HL-60 (cell line): ENCODE measurements at regions not wholly inside any gene's neighbourhood (a gene's known extent, or its start where the extent isn't known, plus 50 kb on each side); places are given as distances from the start of the nearest gene placed in this dataset.
"Not testable (repeated sequence)": the region's sequence is repeated elsewhere in the genome, so short reads cannot be mapped to it uniquely, and the experiment has no call there.

Experiments
- DNase-seq, 2 experiments: peaks; one replicate each; pipeline ENCODE4 v3.0.0-alpha.2; 2010 to 2020; ENCODE audit warnings: low read depth in 1 of 2, low spot score in 1 of 2
- H3K27ac ChIP-seq: fragments of 250-450 bp; sonication (Bioruptor Pico); replicated peaks from 2 replicates; pipeline ENCODE4 v1.5.1; 2020; ENCODE audit warnings: mild to moderate bottlenecking, moderate library complexity
- H3K27me3 ChIP-seq: fragments of 250-450 bp; sonication (Bioruptor Pico); 2 replicates; pipeline ENCODE4 v1.5.1; 2021; ENCODE audit warnings: mild to moderate bottlenecking, moderate library complexity; ENCODE audit not compliant: insufficient read depth, poor library complexity, severe bottlenecking
- H3K4me3 ChIP-seq: replicated peaks from 2 replicates; pipeline ENCODE4 v1.5.1; 2011; ENCODE audit warnings: mild to moderate bottlenecking, control low read depth, low read length; ENCODE audit not compliant: insufficient read depth
- GABPA ChIP-seq: IDR thresholded peaks from 2 replicates; pipeline ENCODE4 v1.6.1; 2012; ENCODE audit warnings: low read depth
- POLR2AphosphoS5 ChIP-seq: IDR thresholded peaks from 2 replicates; pipeline ENCODE4 v1.6.1; 2012; ENCODE audit warnings: low read depth
- REST ChIP-seq: IDR thresholded peaks from 2 replicates; pipeline ENCODE4 v1.6.1; 2012; ENCODE audit warnings: low read depth; ENCODE audit not compliant: insufficient replicate concordance
- SPI1 ChIP-seq: IDR thresholded peaks from 2 replicates; pipeline ENCODE4 v1.6.1; 2012; ENCODE audit warnings: low read depth, mild to moderate bottlenecking, borderline replicate concordance
- TF ChIP-seq, protein P1 (sequence below): IDR thresholded peaks from one replicate; pipeline ENCODE4 v1.5.1; 2011; ENCODE audit warnings: low read length, control low read depth, inconsistent platforms; ENCODE audit not compliant: insufficient read depth

GRCh38 chr6:16898640-16899396, 137.6 kb upstream of the ATXN1 start:
- DNase-seq: no peak
- no peaks in the 10 kb centered on the region for H3K27me3 ChIP-seq
- TF ChIP-seq, protein P1, sequence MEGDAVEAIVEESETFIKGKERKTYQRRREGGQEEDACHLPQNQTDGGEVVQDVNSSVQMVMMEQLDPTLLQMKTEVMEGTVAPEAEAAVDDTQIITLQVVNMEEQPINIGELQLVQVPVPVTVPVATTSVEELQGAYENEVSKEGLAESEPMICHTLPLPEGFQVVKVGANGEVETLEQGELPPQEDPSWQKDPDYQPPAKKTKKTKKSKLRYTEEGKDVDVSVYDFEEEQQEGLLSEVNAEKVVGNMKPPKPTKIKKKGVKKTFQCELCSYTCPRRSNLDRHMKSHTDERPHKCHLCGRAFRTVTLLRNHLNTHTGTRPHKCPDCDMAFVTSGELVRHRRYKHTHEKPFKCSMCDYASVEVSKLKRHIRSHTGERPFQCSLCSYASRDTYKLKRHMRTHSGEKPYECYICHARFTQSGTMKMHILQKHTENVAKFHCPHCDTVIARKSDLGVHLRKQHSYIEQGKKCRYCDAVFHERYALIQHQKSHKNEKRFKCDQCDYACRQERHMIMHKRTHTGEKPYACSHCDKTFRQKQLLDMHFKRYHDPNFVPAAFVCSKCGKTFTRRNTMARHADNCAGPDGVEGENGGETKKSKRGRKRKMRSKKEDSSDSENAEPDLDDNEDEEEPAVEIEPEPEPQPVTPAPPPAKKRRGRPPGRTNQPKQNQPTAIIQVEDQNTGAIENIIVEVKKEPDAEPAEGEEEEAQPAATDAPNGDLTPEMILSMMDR: no peak
- TF ChIP-seq SPI1 (no peak), REST (no peak), GABPA (no peak)
- H3K4me3 ChIP-seq: no peak overlapping the region
- no peak overlapping the region for H3K27ac ChIP-seq

DNA sequence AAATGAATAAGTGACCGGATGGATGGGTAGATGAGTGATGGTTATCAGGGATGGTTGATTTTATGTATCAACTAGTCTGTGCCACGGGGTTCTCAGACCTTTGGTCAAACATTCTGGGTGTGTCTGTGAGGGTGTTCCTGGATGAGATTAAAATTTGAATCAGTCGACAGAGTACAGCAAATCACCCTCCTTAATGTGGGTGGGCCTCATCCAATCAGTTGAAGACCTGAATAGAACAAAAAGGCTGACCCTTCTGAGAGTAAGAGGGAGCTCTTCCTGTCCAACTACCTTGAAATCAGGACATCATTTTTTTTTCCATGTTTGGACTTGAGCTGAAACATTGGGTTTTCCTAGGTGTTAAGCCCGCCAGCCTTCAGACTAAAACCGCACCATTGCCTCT, 136.4 kb upstream of the ATXN1 start:
- DNase-seq: no peak
- no peaks in the 10 kb centered on the region for H3K27me3 ChIP-seq
- H3K4me3 ChIP-seq: no peak overlapping the region
- H3K27ac ChIP-seq: no peak overlapping the region
- no peak for TF ChIP-seq REST
- no peak for TF ChIP-seq SPI1
- TF ChIP-seq, protein P1: no peak
- no peak for TF ChIP-seq POLR2AphosphoS5
- TF ChIP-seq GABPA: no peak

DNA sequence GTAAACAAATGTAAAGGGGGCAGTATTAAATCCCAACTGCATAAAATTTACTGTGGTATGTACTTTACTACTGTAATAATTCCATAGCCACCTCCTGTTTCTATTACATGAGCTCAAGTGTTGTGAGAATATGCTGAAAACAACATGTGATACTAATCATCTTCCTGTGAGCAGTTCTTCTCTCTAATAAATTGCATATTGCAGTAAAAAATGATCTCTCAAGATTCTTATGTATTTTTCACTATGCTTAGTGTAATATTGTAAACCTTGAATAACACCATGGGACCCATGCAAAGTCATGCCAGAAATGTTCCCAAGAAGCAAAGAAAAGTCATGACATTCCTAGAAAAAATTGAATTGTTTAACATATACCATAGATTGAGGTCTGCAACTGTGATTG, 133.0 kb upstream of the ATXN1 start:
- no peak for DNase-seq
- no peak overlapping the region for H3K27ac ChIP-seq
- no peak for TF ChIP-seq POLR2AphosphoS5
- TF ChIP-seq SPI1: no peak
- no peak for TF ChIP-seq REST
- TF ChIP-seq, protein P1: no peak
- no peak for TF ChIP-seq GABPA
- H3K4me3 ChIP-seq: no peak overlapping the region
- no peaks in the 10 kb centered on the region for H3K27me3 ChIP-seq

DNA sequence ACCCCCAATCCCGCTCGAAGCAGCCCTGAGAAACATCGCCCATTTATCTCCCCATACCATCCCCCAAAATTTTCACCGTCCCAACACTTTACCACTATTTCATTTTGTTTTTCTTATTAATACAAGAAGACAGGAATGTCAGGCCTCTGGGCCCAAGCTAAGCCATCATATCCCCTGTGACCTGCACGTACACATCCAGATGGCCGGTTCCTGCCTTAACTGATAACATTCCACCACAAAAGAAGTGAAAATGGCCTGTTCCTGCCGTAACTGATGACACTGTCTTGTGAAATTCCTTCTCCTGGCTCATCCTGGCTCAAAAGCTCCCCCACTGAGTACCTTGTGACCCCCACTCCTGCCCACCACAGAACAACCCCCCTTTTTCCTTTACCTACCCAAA, 129.8 kb upstream of the ATXN1 start:
- H3K27ac ChIP-seq, DNase-seq, H3K27me3 ChIP-seq, H3K4me3 ChIP-seq: not testable (repeated sequence)
